Stomach smooth muscle (tissue), 2 donors: ENCODE measurements at regions not wholly inside any gene's neighbourhood (a gene's known extent, or its start where the extent isn't known, plus 50 kb on each side); places are given as distances from the start of the nearest gene placed in this dataset.

ENCODE experiments used
- H3K27ac ChIP-seq: one replicate; pipeline ENCODE4 v1.7.0; 2013; ENCODE audit warnings: mild to moderate bottlenecking, low read length, inconsistent platforms
- H3K27me3 ChIP-seq, 2 donors: one replicate each; pipeline ENCODE4 v1.7.0; 2013; ENCODE audit warnings: low read length in 2 of 2; ENCODE audit not compliant: insufficient read depth in 2 of 2, control insufficient read depth in 1 of 2
- H3K36me3 ChIP-seq, 2 donors: one replicate each; pipeline ENCODE4 v1.7.0; 2013; ENCODE audit warnings: low read length in 2 of 2; ENCODE audit not compliant: control insufficient read depth in 2 of 2, insufficient read depth in 2 of 2
- H3K4me1 ChIP-seq: one replicate; pipeline ENCODE4 v1.7.0; 2013; ENCODE audit warnings: low read length; ENCODE audit not compliant: control insufficient read depth, insufficient read depth
- H3K4me3 ChIP-seq, 2 donors: one replicate each; pipeline ENCODE4 v1.7.0; 2013; ENCODE audit warnings: low read length in 2 of 2
- H3K9ac ChIP-seq, 2 donors: one replicate each; pipeline ENCODE4 v1.7.0; 2013; ENCODE audit warnings: low read length in 2 of 2, mild to moderate bottlenecking in 1 of 2
- H3K9me3 ChIP-seq, 2 donors: one replicate each; pipeline ENCODE4 v1.7.0; 2013; ENCODE audit warnings: low read length in 2 of 2; ENCODE audit not compliant: control insufficient read depth in 2 of 2
- donor health status: healthy.
- donor health status: Pancreatic carcinoma.

DNA sequence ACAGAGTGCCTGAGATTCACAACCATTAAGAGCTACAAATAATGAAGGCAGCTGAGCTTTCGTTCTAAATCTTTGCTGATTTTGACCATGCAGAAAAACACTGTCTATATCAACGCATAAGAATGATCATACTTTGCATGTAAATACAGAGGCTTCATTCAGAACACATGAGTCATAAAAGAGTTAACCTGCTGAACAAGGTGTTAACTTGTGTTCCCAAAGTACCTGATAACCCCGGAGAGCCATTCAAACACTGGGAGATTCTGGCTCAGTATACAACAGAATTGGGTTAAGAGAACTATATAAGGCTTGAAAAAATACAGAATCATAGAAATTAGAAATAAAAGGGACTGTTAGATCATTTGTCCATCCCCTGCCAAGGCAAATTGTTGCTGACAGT is 964.3 kb upstream of the TENM3 start:
- no peaks in the 10 kb centered on the region for H3K27me3 ChIP-seq
- no peak overlapping the region for H3K4me3 ChIP-seq
- no peak overlapping the region for H3K27ac ChIP-seq
- H3K9ac ChIP-seq: no peak overlapping the region
- peaks cover 0 to 3% of the 10 kb centered on the region in 2 donors for H3K9me3 ChIP-seq
- H3K36me3 ChIP-seq: no peaks in the 10 kb centered on the region
- H3K4me1 ChIP-seq: no peaks in the 10 kb centered on the region

DNA sequence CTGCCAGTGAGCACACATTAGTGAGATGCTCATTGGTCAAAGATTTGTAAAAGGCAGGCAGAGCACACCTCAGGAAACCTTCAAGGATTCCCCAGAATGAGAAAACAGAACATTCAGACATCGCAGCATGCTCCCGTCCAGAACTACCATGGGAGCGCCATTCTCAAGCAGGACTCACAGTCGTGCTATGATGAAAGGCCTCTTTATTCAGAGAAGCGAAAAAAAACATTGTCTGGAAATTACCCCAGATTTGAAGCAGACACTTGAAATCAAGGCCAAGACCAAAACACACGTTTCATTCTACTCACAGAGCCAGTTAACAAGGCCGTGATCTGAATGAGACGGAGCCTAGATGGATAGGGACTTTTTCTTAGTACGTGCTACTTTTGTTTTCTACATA is 961.8 kb upstream of the TENM3 start:
- H3K36me3 ChIP-seq: no peaks in the 10 kb centered on the region
- peaks cover 0 to 3% of the 10 kb centered on the region in 2 donors for H3K9me3 ChIP-seq
- no peaks in the 10 kb centered on the region for H3K27me3 ChIP-seq
- no peak overlapping the region for H3K27ac ChIP-seq
- H3K4me3 ChIP-seq: no peak overlapping the region
- no peak overlapping the region for H3K9ac ChIP-seq
- H3K4me1 ChIP-seq: no peaks in the 10 kb centered on the region

DNA sequence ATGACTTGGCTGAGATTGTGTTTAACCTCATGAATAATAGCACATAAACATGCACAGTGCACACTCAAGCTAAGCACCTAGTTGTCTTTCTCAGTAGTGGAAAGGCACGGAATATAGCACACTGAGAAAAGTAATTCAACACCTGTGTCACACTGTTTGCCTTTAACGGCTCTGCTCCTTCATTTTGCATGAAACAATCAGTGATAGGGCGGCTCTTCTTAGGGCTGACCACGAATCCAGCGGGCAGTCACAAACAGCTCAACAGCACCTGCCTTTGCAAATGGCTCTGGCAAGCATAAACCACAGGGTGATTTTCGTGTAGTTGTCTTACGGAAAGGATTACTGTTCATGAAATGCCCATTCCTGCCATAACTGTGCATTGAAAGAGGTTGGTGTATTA is 954.0 kb upstream of the TENM3 start:
- peaks cover 0 to 2% of the 10 kb centered on the region in 2 donors for H3K9me3 ChIP-seq
- no peak overlapping the region for H3K4me3 ChIP-seq
- H3K27ac ChIP-seq: no peak overlapping the region
- H3K36me3 ChIP-seq: no peaks in the 10 kb centered on the region
- no peak overlapping the region for H3K9ac ChIP-seq
- peaks cover 0 to 2% of the 10 kb centered on the region in 2 donors for H3K27me3 ChIP-seq
- H3K4me1 ChIP-seq: no peaks in the 10 kb centered on the region

DNA sequence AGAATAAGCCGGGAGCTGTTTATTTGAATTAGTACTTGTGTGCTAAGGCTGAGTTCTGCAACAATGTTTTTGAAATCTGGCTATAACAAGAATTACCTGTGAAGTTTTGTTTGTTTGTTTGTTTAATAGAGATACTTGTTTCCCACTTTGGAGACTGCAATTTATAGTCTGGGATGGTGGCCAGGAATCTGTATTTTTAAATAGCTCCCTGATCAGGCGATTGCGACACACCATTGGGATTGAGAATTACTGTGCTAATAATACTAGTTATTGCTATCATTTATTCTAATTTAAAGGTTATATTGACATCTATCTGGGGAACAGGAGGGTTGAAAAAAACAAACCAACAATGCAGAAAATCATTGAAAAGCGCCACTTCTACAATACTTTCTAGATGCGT is 951.6 kb upstream of the TENM3 start:
- no peak overlapping the region for H3K27ac ChIP-seq

DNA sequence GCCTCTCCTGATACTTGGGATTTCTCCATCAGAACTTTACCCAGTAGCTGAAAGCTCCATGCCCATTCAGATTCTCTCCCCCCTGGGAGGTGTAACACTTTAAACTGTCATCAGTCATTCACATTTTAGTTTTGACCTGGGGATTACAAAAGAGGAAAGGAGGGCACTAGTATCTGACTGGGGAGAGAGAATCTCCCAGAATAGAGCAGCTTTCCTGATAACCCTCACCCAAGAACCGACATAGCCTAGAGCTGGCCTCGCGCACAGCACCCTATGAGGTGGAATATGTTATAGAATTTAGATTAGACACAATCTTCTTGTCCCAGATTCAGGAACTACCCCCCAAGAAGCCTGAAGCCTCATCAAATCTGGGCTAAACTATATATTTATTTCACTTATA is 950.2 kb upstream of the TENM3 start:
- H3K27ac ChIP-seq: no peak overlapping the region
- H3K27me3 ChIP-seq: peaks cover 0 to 2% of the 10 kb centered on the region in 2 donors
- H3K9ac ChIP-seq: no peak overlapping the region
- peaks cover 0 to 2% of the 10 kb centered on the region in 2 donors for H3K9me3 ChIP-seq
- H3K4me3 ChIP-seq: no peak overlapping the region
- H3K36me3 ChIP-seq: no peaks in the 10 kb centered on the region
- no peaks in the 10 kb centered on the region for H3K4me1 ChIP-seq

More for the DNA sequence above, 951.6 kb upstream of the TENM3 start:
- no peaks in the 10 kb centered on the region for H3K36me3 ChIP-seq
- H3K9me3 ChIP-seq: peaks cover 0 to 2% of the 10 kb centered on the region in 2 donors
- no peak overlapping the region for H3K9ac ChIP-seq
- H3K27me3 ChIP-seq: peaks cover 0 to 2% of the 10 kb centered on the region in 2 donors
- H3K4me3 ChIP-seq: no peak overlapping the region
- H3K4me1 ChIP-seq: no peaks in the 10 kb centered on the region

DNA sequence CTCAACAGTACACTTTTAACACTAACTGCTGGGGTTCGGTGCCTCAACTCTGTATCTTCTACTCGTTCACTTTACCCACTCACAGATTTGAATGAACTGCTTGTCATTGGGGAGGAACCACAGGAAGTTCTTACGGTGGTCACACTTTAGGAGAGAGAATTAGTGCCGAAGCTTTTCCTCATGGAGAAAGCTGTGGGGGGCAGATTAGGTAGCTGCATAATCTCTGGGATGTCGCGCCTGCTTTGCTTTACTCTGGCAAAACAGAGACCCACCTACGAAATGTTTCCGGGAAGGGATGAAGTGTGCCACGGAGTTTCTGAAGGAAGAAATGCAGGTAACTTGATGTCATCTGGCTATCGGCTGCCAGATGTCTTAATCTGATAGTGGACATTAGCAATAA is 949.7 kb upstream of the TENM3 start:
- H3K4me1 ChIP-seq: no peaks in the 10 kb centered on the region
- H3K9ac ChIP-seq: no peak overlapping the region
- H3K4me3 ChIP-seq: no peak overlapping the region
- H3K9me3 ChIP-seq: peaks cover 0 to 2% of the 10 kb centered on the region in 2 donors
- no peaks in the 10 kb centered on the region for H3K36me3 ChIP-seq
- H3K27ac ChIP-seq: no peak overlapping the region
- peaks cover 0 to 2% of the 10 kb centered on the region in 2 donors for H3K27me3 ChIP-seq

DNA sequence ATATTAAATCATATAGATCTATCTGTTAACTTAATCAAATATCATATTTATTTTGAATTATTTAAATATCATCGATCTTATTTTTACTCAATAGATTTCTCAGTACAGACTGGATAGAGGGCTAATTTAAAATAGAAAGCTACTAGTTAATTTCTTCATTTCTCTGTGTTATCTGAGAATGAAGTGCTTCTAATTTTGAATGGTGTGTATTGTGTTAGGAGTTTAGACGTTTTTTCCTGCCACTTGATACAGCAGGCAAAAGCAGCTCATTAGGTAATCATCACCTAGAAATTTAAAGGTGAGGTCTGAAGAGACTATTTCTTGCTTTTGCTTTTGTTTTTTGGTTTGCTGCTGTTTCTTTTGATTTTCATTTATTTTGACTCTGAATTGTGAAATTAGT is 948.8 kb upstream of the TENM3 start:
- H3K36me3 ChIP-seq: no peaks in the 10 kb centered on the region
- no peaks in the 10 kb centered on the region for H3K4me1 ChIP-seq
- no peak overlapping the region for H3K27ac ChIP-seq
- H3K4me3 ChIP-seq: no peak overlapping the region
- H3K27me3 ChIP-seq: peaks cover 0 to 2% of the 10 kb centered on the region in 2 donors
- no peak overlapping the region for H3K9ac ChIP-seq
- peaks cover 0 to 2% of the 10 kb centered on the region in 2 donors for H3K9me3 ChIP-seq

DNA sequence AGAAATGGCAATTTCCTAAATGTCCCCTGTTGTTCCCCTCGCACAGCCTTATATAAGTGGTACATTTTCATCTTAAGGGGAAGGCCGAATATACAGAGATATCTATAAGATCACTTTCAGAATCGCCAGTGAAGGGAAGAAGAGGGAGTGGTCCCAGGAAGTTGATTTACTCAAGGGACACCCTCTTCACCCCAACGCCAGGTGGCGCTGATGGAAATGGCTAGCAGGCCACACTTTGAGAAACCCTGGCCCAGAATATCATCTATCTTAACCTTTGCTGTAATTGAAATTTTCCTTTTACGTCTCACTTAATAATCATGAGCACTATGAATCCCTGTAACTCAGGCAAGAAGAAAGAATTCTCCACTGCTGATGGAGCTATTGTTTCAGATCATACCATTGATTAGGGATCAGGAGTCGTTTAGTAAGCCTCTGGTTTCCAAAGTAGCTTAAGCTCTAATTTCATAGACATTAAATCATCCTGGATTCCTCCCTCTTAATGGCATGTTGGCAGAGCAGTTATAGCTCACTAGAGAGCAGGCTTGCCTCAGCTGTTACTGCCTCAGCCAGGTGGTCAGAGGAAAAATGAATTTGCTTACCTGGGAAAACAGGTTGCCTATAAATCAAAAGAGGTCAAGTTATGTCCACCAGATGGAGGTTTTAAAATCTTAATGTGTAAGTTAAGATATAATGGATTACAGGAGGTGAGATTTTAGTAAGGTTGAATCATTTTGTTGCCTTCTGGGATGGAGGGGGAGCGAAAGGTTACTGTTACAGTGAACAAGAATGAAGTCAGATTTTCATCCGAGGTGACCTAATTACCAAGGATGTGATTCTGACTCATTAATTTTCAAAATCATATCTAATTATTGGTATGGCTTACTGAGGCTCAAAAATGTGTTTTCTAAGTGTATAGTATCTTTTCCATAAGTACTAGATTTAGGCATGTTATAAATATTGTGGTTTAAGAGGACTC is 941.2 kb upstream of the TENM3 start:
- Histone ChIP-seq H3K9me3 (no peaks in the 10 kb centered on the region), H3K27ac (no peak overlapping the region), H3K9ac (no peak overlapping the region), H3K4me3 (no peak overlapping the region), H3K36me3 (no peaks in the 10 kb centered on the region), H3K27me3 (no peaks in the 10 kb centered on the region), H3K4me1 (no peaks in the 10 kb centered on the region)

DNA sequence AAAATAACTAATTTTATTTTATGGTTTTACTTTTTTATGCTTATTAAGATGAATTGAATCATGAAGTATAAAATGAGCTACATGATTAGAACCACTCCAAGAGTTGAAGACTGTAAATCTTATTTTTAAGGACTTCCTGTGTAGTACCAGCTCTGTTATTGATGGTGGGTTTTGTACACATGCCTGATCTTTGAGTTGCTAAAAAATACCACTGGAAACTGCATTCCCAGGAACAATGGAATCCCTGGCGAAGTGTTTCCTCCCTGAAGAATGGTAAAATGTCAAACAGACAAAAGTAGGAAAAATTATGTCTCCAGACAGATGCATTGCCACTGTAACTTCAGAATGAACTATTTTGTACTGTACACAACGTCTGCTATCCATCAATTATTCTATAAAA is 935.4 kb upstream of the TENM3 start:
- H3K4me1 ChIP-seq: no peaks in the 10 kb centered on the region
- H3K27ac ChIP-seq: no peak overlapping the region
- no peaks in the 10 kb centered on the region for H3K36me3 ChIP-seq
- no peaks in the 10 kb centered on the region for H3K9me3 ChIP-seq
- no peak overlapping the region for H3K9ac ChIP-seq
- H3K27me3 ChIP-seq: no peaks in the 10 kb centered on the region
- H3K4me3 ChIP-seq: no peak overlapping the region

DNA sequence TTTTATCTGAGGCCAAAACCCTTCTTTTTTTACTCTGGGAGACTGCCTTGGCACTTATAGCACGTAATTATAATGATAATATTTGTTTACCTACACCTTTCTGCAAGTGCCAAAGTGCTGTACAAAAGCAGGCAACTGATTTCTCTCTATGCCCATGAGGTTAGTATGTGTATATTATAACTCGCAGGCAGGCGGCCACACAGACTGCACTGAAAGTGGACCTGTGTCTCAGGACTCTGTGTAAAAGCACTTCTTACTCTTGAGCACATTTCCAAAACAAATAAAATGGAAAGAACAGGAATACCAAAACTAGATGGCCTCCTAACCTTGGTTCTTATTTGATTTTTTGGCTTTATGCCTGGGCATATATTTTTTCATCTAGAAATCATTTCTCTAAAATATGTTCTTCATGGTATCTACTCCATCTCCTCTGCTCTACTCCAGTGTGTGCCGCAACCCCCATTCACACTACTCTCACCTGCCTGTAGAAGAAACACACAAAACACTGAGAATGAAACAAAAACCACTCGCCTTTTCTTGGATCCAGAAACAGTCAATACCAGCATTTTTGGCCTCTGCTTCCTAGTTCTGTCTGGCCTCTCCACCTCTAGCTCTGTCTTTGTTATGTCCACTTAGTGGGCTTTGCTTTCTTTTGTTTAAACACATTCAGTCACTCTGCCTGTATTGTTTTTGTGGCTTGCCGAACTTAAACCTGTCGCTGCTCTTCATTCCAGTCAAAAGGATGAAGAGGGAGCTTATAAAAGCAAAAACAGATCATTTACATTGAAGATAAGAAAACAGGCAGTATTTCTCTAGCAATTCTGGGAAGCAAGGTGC is 934.5 kb upstream of the TENM3 start:
- no peaks in the 10 kb centered on the region for H3K27me3 ChIP-seq
- H3K27ac ChIP-seq: no peak overlapping the region
- H3K4me3 ChIP-seq: no peak overlapping the region
- no peaks in the 10 kb centered on the region for H3K9me3 ChIP-seq
- H3K9ac ChIP-seq: no peak overlapping the region
- no peaks in the 10 kb centered on the region for H3K4me1 ChIP-seq
- H3K36me3 ChIP-seq: no peaks in the 10 kb centered on the region
